ENCODE measurements at regions not wholly inside any gene's neighbourhood (a gene's known extent, or its start where the extent isn't known, plus 50 kb on each side); places are given as distances from the start of the nearest gene placed in this dataset.

GRCh38 chr9:8133606-8134005 lies 334.0 kb upstream of the DMAC1 start:
- no peak for TF ChIP-seq CTCF (IDR thresholded peaks at IDR 0.05; ENCODE audit: insufficient read depth, low read length, poor library complexity, severe bottlenecking)
- TF ChIP-seq EZH2phosphoT487 (conservative IDR thresholded peaks at IDR 0.05; ENCODE audit: low read length): no peak
